ENCODE measurements at regions not wholly inside any gene's neighbourhood (a gene's known extent, or its start where the extent isn't known, plus 50 kb on each side); places are given as distances from the start of the nearest gene placed in this dataset.

DNA sequence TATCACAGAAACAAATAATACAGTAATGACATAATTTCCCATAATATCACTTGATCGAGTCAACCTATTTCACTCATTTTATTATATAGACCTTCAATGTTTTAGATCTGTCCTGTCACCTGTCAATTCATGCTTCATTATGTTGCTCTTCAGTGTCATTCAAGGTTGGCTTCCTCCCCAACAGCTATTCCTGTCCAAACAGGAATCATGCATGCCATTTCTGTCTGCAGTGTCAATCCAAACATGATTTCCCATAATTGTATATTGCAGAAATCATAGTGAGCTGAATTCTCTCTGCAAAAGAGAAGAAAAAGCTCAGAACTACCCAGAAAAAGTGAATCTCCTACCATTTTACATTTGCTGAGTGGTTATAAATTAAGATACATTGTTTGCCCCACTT, 628.6 kb downstream of the NR4A2 start:
- TF ChIP-seq, protein P1, sequence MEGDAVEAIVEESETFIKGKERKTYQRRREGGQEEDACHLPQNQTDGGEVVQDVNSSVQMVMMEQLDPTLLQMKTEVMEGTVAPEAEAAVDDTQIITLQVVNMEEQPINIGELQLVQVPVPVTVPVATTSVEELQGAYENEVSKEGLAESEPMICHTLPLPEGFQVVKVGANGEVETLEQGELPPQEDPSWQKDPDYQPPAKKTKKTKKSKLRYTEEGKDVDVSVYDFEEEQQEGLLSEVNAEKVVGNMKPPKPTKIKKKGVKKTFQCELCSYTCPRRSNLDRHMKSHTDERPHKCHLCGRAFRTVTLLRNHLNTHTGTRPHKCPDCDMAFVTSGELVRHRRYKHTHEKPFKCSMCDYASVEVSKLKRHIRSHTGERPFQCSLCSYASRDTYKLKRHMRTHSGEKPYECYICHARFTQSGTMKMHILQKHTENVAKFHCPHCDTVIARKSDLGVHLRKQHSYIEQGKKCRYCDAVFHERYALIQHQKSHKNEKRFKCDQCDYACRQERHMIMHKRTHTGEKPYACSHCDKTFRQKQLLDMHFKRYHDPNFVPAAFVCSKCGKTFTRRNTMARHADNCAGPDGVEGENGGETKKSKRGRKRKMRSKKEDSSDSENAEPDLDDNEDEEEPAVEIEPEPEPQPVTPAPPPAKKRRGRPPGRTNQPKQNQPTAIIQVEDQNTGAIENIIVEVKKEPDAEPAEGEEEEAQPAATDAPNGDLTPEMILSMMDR (IDR thresholded peaks at IDR 0.05) = no peak
- TF ChIP-seq EP300 (IDR thresholded peaks at IDR 0.05) (no peak), POLR2AphosphoS5 (IDR thresholded peaks at IDR 0.05) (no peak)
